PC-3 (cell line): ENCODE measurements at regions not wholly inside any gene's neighbourhood (a gene's known extent, or its start where the extent isn't known, plus 50 kb on each side); places are given as distances from the start of the nearest gene placed in this dataset.

ENCODE experiments used
- CTCF ChIP-seq: fragments of 300-600 bp; sonication (generic); conservative IDR thresholded peaks from 2 replicates; pipeline ENCODE4 v1.5.1; 2017; ENCODE audit warnings: antibody characterized with exemption, low read depth, mild to moderate bottlenecking, low read length
- EZH2 ChIP-seq: fragments of 300-600 bp; sonication (generic); IDR thresholded peaks from one replicate; pipeline ENCODE4 v1.6.1; 2017; ENCODE audit warnings: antibody characterized with exemption, mild to moderate bottlenecking, low read length; ENCODE audit not compliant: unreplicated experiment
- EZH2phosphoT487 ChIP-seq: fragments of 300-600 bp; sonication (generic); IDR thresholded peaks from 2 replicates; pipeline ENCODE4 v1.6.1; 2018; ENCODE audit warnings: mild to moderate bottlenecking, antibody characterized with exemption, low read length, borderline replicate concordance

GRCh38 chr7:156437021-156437614 lies 203.5 kb upstream of the RNF32 start:
- TF ChIP-seq CTCF = no peak
- no peak for TF ChIP-seq EZH2
- no peak for TF ChIP-seq EZH2phosphoT487
